ENCODE measurements at regions not wholly inside any gene's neighbourhood (a gene's known extent, or its start where the extent isn't known, plus 50 kb on each side); places are given as distances from the start of the nearest gene placed in this dataset.
"Not testable (repeated sequence)": the region's sequence is repeated elsewhere in the genome, so short reads cannot be mapped to it uniquely, and the experiment has no call there.

- no peak overlapping the region for H3K4me3 ChIP-seq (ENCODE audit: low read depth, low read length)
Observed at GRCh38 chrX:138946926-138947325, 235.4 kb upstream of the FGF13 start.

- H3K4me3 ChIP-seq (ENCODE audit: low read depth, low read length) = no peak overlapping the region
Observed at GRCh38 chrX:138945219-138945618, 233.7 kb upstream of the FGF13 start.

- H3K4me3 ChIP-seq (ENCODE audit: low read depth, low read length) = no peak overlapping the region
Observed at GRCh38 chrX:138939038-138939437, 227.5 kb upstream of the FGF13 start.

GRCh38 chrX:138938003-138938402 lies 226.5 kb upstream of the FGF13 start:
- H3K4me3 ChIP-seq (ENCODE audit: low read depth, low read length) = no peak overlapping the region

- no peak overlapping the region for H3K4me3 ChIP-seq (ENCODE audit: low read depth, low read length)
Observed at GRCh38 chrX:138931212-138931611, 219.7 kb upstream of the FGF13 start.

GRCh38 chrX:138930583-138930945 lies 219.0 kb upstream of the FGF13 start:
- H3K4me3 ChIP-seq (ENCODE audit: low read depth, low read length) = no peak overlapping the region

GRCh38 chrX:138929926-138930582 lies 218.5 kb upstream of the FGF13 start:
- H3K4me3 ChIP-seq (ENCODE audit: low read depth, low read length) = no peak overlapping the region

GRCh38 chrX:138928737-138929459 lies 217.4 kb upstream of the FGF13 start:
- no peak overlapping the region for H3K4me3 ChIP-seq (ENCODE audit: low read depth, low read length)

- H3K4me3 ChIP-seq (ENCODE audit: low read depth, low read length) = no peak overlapping the region
Observed at GRCh38 chrX:138925330-138925729, 213.8 kb upstream of the FGF13 start.

GRCh38 chrX:138923805-138924204 lies 212.3 kb upstream of the FGF13 start:
- H3K4me3 ChIP-seq (ENCODE audit: low read depth, low read length) = no peak overlapping the region

GRCh38 chrX:138921031-138921430 lies 209.5 kb upstream of the FGF13 start:
- H3K4me3 ChIP-seq (ENCODE audit: low read depth, low read length) = no peak overlapping the region

- no peak overlapping the region for H3K4me3 ChIP-seq (ENCODE audit: low read depth, low read length)
Observed at GRCh38 chrX:138917781-138918180, 206.3 kb upstream of the FGF13 start.

- H3K4me3 ChIP-seq (ENCODE audit: low read depth, low read length) = no peak overlapping the region
Observed at GRCh38 chrX:138914767-138915166, 203.2 kb upstream of the FGF13 start.

GRCh38 chrX:138908577-138908976 lies 197.1 kb upstream of the FGF13 start:
- no peak overlapping the region for H3K4me3 ChIP-seq (ENCODE audit: low read depth, low read length)

GRCh38 chrX:138897621-138898492 lies 186.3 kb upstream of the FGF13 start:
- H3K4me3 ChIP-seq (ENCODE audit: low read depth, low read length) = no peak overlapping the region

GRCh38 chrX:138890491-138890890 lies 179.0 kb upstream of the FGF13 start:
- H3K4me3 ChIP-seq (ENCODE audit: low read depth, low read length) = no peak overlapping the region

GRCh38 chrX:138889149-138889548 lies 177.6 kb upstream of the FGF13 start:
- H3K4me3 ChIP-seq (ENCODE audit: low read depth, low read length) = no peak overlapping the region

- H3K4me3 ChIP-seq (ENCODE audit: low read depth, low read length) = no peak overlapping the region
Observed at GRCh38 chrX:138886769-138887168, 175.3 kb upstream of the FGF13 start.

- H3K4me3 ChIP-seq (ENCODE audit: low read depth, low read length) = no peak overlapping the region
Observed at GRCh38 chrX:138885886-138886285, 174.4 kb upstream of the FGF13 start.

GRCh38 chrX:138880293-138880692 lies 168.8 kb upstream of the FGF13 start:
- not testable (repeated sequence) for H3K4me3 ChIP-seq (ENCODE audit: low read depth, low read length)

GRCh38 chrX:138877746-138878145 lies 166.2 kb upstream of the FGF13 start:
- H3K4me3 ChIP-seq (ENCODE audit: low read depth, low read length) = no peak overlapping the region

- H3K4me3 ChIP-seq (ENCODE audit: low read depth, low read length) = no peak overlapping the region
Observed at GRCh38 chrX:138875472-138875871, 164.0 kb upstream of the FGF13 start.

Measured in iPS-11a (cell line).